AG09319 (cell line): ENCODE measurements at regions not wholly inside any gene's neighbourhood (a gene's known extent, or its start where the extent isn't known, plus 50 kb on each side); places are given as distances from the start of the nearest gene placed in this dataset.
"Not testable (repeated sequence)": the region's sequence is repeated elsewhere in the genome, so short reads cannot be mapped to it uniquely, and the experiment has no call there.

Experiments used
- DNase-seq: peaks from one replicate; pipeline ENCODE4 v3.0.0-alpha.2; 2010; ENCODE audit warnings: low read depth; ENCODE audit errors: extremely low read depth
- TF ChIP-seq, protein P1 (sequence below): IDR thresholded peaks from 2 replicates; pipeline ENCODE4 v1.5.1; 2011; ENCODE audit warnings: low read depth, mild to moderate bottlenecking, inconsistent platforms, low read length, moderate library complexity

- TF ChIP-seq, protein P1, sequence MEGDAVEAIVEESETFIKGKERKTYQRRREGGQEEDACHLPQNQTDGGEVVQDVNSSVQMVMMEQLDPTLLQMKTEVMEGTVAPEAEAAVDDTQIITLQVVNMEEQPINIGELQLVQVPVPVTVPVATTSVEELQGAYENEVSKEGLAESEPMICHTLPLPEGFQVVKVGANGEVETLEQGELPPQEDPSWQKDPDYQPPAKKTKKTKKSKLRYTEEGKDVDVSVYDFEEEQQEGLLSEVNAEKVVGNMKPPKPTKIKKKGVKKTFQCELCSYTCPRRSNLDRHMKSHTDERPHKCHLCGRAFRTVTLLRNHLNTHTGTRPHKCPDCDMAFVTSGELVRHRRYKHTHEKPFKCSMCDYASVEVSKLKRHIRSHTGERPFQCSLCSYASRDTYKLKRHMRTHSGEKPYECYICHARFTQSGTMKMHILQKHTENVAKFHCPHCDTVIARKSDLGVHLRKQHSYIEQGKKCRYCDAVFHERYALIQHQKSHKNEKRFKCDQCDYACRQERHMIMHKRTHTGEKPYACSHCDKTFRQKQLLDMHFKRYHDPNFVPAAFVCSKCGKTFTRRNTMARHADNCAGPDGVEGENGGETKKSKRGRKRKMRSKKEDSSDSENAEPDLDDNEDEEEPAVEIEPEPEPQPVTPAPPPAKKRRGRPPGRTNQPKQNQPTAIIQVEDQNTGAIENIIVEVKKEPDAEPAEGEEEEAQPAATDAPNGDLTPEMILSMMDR, result no peak
- DNase-seq, result no peak
These were observed 328.1 kb upstream of the STEAP1 start for GRCh38 chr7:89826121-89826520.

DNA sequence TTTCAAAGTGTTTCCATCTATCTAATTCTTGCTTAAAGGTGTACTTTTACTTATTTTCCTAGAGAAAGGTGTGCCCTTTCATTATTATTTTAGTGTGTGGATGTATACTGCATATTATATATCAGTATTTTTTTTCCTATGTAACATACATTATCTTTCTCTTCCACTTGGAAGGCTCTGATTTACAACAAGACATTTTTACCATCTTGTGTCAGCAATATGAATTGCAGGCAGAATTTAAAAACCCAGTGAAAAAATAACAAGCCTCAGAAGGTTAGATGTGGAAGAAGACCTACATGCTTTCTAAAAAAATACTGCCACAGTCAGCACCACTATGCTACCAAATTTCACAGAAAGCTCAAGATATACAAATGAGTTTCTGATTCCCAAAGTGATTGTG lies 327.7 kb upstream of the STEAP1 start:
- no peak for DNase-seq
- TF ChIP-seq, protein P1, result no peak

DNA sequence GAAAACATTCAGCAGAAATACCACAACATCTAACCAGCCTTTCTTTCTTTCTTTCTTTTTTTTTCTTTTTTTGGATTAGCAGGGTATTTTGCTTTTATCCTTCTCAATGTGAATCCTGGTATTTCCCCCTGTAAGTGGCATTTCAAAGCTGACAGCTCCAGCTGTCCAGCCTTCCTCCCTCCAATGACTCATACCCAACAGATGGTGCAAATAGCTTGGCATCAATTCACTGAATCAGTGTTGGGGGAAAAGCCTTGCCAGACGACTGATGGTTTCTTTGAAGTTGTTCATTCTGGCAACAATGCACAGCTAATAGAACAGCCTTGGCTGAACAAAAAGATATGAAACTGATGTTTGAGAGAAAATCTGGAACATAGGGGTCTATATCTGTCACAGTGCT lies 316.8 kb upstream of the STEAP1 start:
- TF ChIP-seq, protein P1, result no peak
- no peak for DNase-seq

DNA sequence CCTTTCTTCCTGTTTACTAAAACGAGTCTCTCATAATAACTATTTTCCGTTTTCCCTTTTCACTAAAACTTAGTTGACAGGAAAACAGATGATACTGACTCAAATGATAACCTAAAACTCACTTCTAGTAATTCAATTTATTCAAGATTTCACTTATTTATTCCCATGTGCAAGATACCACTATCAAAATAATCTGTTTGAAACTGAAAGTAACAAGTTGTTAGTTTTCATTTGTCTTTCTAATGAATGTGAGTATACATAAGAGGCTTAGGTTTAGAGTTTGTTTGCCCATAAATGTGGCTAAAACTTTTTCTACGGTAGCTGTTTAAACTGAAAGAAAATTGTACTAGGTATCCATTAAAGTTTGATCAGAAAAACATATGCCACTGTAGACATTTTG lies 314.9 kb upstream of the STEAP1 start:
- no peak for DNase-seq
- TF ChIP-seq, protein P1, result no peak

- no peak for DNase-seq
- TF ChIP-seq, protein P1, result no peak
These were observed 308.3 kb upstream of the STEAP1 start for GRCh38 chr7:89845952-89846351.

DNA sequence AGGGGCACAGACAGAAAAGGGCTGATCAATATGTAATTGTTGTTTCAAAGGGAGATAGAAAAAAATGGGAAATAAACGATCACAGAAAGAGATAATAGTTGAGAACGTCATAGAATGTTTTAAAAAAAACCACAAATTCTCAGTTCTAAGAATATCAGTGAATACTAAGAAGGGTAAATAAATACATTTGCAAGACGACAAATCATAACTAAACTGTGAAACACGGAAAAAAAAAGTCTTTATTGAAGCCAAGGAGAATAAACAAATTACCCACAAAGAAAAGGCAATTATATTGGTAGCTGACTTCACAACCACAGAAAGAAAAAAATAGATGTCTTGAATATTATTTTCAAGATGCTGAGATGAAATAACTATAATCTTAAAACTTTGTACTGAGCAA lies 305.2 kb upstream of the STEAP1 start:
- no peak for DNase-seq
- TF ChIP-seq, protein P1, result no peak

- DNase-seq, result not testable (repeated sequence)
These were observed 297.2 kb upstream of the STEAP1 start for GRCh38 chr7:89857053-89857452.

DNA sequence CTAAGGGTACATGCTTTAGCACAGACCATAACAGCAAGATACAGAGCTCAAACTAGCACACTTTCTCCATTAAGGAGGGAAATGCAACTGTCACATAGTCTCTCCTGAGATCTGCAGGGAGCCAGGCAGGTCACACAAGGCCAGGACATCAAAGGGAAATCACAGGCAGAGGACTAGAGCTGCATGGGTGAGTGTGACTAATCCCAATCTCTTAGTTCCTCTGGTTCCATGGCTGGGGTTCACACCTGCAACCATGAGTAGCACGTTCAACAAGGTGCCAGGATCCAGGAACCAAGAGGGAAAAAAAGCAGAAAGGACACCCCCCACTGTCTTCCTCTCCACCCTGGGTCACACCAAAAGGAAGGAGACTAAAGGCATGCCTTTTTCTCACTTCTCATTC lies 296.5 kb upstream of the STEAP1 start:
- TF ChIP-seq, protein P1, result no peak

More for the DNA sequence above, 296.5 kb upstream of the STEAP1 start:
- no peak for DNase-seq
